Effector memory CD8-positive, alpha-beta T cell (primary cell): ENCODE measurements at regions not wholly inside any gene's neighbourhood (a gene's known extent, or its start where the extent isn't known, plus 50 kb on each side); places are given as distances from the start of the nearest gene placed in this dataset.

Experiments used
- ATAC-seq: fragments of 150-1000 bp; cut with Tn5 transposase; replicated peaks from 2 replicates; pipeline ENCODE4 v1.10.0; 2021; ENCODE audit warnings: mild to moderate bottlenecking, moderate library complexity
- DNase-seq, 3 experiments: peaks; one replicate each; pipeline ENCODE4 v3.0.0; 2021
- H3K27ac Mint-ChIP-seq, 2 donors: one replicate each; pipeline ENCODE4 v1.8.0; 2022; ENCODE audit warnings: mild to moderate bottlenecking in 2 of 2, mixed read lengths in 2 of 2, moderate library complexity in 2 of 2
- H3K27me3 Mint-ChIP-seq, 2 donors: one replicate each; pipeline ENCODE4 v1.8.0; 2022; ENCODE audit warnings: mixed read lengths in 2 of 2
- H3K36me3 Mint-ChIP-seq: one replicate; pipeline ENCODE4 v1.8.0; 2022; ENCODE audit warnings: mild to moderate bottlenecking, moderate library complexity, mixed read lengths; ENCODE audit not compliant: insufficient read depth
- H3K4me1 Mint-ChIP-seq, 2 donors: one replicate each; pipeline ENCODE4 v1.8.0; 2022; ENCODE audit warnings: low read depth in 2 of 2, mixed read lengths in 2 of 2
- H3K4me3 Mint-ChIP-seq, 2 donors: one replicate each; pipeline ENCODE4 v1.8.0; 2022; ENCODE audit warnings: mild to moderate bottlenecking in 2 of 2, mixed read lengths in 2 of 2, moderate library complexity in 2 of 2
- H3K9me3 Mint-ChIP-seq, 2 donors: one replicate each; pipeline ENCODE4 v1.8.0; 2022; ENCODE audit warnings: mixed read lengths in 2 of 2

DNA sequence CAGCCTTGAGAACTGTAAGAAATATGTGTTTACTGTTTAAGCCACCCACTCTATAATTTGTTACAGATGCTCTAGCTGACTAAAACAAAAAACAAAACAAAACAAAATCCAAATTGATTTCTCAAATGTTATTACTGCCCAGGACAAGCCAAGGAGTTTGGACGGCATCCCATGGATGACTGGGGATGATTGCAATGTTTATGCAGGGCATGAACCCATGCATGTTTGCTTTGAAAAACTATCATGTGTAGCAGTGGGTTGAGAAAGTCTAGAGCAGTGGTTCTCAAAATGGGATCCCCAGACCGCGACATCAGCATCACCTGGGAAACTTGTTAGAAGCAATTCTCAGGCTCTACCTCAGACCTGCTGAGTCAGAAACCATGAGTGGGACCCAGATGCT, 223.2 kb upstream of the PSMD7 start:
- Mint-ChIP-seq H3K27ac (no peak overlapping the region), H3K4me1 (peaks cover 0 to 2% of the 10 kb centered on the region in 2 donors), H3K36me3 (no peaks in the 10 kb centered on the region), H3K27me3 (no peaks in the 10 kb centered on the region), H3K4me3 (no peak overlapping the region), H3K9me3 (peaks cover 6 to 15% of the 10 kb centered on the region in 2 donors)
- no peak for DNase-seq
- no peak for ATAC-seq

DNA sequence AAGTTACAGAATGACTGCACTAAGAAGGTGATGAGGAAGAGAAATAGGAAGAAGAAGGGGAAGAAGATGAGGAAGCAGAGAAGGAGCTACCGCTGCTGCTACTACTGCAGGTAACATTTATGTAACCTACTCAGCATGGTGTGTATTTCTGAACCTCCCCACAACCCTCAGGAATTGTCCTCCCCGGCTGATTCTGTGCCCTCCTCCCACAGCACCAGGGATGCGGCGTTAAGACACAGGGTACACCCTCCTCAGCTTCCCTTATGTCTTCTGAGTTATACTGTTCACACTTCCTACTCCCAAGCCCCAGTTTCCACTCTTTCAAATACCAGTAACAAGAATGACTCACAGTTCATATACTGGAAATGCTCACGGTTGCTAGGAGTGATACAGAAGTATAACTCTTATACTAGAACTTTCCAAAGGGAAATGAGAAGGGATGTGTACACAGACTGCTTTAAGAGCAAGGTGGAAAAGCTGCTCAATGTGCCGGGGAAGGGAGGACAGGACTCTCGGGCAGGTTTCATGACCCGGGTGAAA, 224.5 kb upstream of the PSMD7 start:
- Mint-ChIP-seq H3K4me1 (peaks cover 0 to 2% of the 10 kb centered on the region in 2 donors), H3K27me3 (no peaks in the 10 kb centered on the region), H3K27ac (no peak overlapping the region), H3K4me3 (no peak overlapping the region), H3K36me3 (no peaks in the 10 kb centered on the region), H3K9me3 (peaks cover 6 to 15% of the 10 kb centered on the region in 2 donors)
- DNase-seq, result no peak
- no peak for ATAC-seq

DNA sequence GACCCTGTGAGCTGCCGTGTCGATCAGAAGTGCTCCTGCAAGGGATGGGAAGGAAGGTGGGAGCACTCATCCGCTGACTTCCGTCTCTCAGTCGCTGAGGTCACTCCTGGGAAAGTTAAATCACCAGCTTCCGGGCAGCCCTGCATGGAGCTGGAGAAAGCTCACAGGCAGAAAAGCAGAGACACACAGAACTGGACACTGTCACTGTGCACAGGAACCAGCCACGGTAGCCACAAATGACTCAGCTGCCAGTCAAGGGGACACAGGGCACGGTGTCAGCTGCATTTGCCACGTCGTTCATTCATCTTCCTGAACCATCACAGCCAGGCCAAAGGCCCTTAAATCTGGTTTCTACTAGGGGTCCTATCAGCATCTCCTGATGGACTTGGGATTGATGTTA, 226.4 kb upstream of the PSMD7 start:
- Mint-ChIP-seq H3K9me3 (peaks cover 4 to 15% of the 10 kb centered on the region in 2 donors), H3K4me1 (peaks cover 0 to 2% of the 10 kb centered on the region in 2 donors), H3K27me3 (peaks cover 0 to 10% of the 10 kb centered on the region in 2 donors), H3K4me3 (no peak overlapping the region), H3K36me3 (no peaks in the 10 kb centered on the region), H3K27ac (no peak overlapping the region)
- no peak for ATAC-seq
- no peak for DNase-seq

DNA sequence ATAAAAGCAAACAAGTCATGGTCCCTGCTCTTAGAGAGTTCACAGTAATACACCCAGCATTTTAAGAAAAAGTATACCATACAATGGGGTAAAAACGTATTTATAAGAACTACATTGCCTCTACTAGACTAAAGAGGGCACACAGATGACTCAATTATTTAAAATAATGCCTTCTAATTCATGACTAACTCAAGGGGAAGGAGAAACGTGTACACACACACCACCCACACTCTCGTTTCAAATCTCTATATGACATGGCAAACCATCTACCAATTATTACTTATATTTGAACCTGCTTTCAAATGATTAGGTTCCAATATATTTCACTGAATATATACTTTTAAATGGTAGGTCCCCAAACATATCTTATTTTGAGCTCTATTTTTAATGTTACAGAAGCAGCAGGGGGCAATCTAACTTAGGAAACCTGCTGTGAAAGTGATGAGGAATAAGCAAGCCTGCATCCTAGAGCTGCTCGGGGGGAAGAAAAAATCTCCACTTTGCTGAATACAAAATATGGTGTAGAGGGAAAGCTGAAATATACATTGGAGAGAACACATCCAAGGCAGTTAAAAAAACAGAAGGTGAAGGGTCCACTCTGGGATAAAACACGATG, 232.4 kb upstream of the PSMD7 start:
- no peak for ATAC-seq
- no peak overlapping the region for H3K27ac Mint-ChIP-seq
- peaks cover 4 to 12% of the 10 kb centered on the region in 2 donors for H3K27me3 Mint-ChIP-seq
- no peaks in the 10 kb centered on the region for H3K4me1 Mint-ChIP-seq
- peaks cover 0 to 10% of the 10 kb centered on the region in 2 donors for H3K9me3 Mint-ChIP-seq
- no peak overlapping the region for H3K4me3 Mint-ChIP-seq
- no peaks in the 10 kb centered on the region for H3K36me3 Mint-ChIP-seq
- no peak for DNase-seq

DNA sequence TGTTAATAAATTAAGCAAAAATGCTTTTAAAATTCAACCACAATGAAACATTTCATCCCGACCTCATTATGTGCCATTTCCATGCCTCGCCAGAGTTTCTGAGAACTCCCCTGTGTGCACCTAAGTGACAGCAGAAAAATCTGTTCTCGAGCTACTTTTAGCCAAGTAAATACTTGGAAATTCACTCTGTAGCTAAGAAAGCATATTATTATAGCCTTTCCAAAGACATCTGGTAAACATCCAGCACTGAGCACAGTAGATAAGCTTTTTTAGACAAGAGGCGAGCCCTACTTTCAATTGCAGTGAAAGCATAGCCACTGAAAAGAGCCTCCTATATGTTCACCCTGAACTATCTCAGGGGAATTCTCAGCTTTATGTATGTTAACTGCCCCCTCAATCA, 242.8 kb upstream of the PSMD7 start:
- no peaks in the 10 kb centered on the region for H3K4me1 Mint-ChIP-seq
- no peak for DNase-seq
- ATAC-seq, result no peak
- no peak overlapping the region for H3K27ac Mint-ChIP-seq
- peaks cover 0 to 7% of the 10 kb centered on the region in 2 donors for H3K27me3 Mint-ChIP-seq
- no peaks in the 10 kb centered on the region for H3K36me3 Mint-ChIP-seq
- peaks cover 5 to 21% of the 10 kb centered on the region in 2 donors for H3K9me3 Mint-ChIP-seq
- no peak overlapping the region for H3K4me3 Mint-ChIP-seq

- no peaks in the 10 kb centered on the region for H3K36me3 Mint-ChIP-seq
- no peak for DNase-seq
- peaks cover 5 to 18% of the 10 kb centered on the region in 2 donors for H3K9me3 Mint-ChIP-seq
- H3K4me1 Mint-ChIP-seq, result no peaks in the 10 kb centered on the region
- peaks cover 0 to 7% of the 10 kb centered on the region in 2 donors for H3K27me3 Mint-ChIP-seq
- ATAC-seq, result no peak
- no peak overlapping the region for H3K4me3 Mint-ChIP-seq
- no peak overlapping the region for H3K27ac Mint-ChIP-seq
Measured at GRCh38 chr16:74053312-74053711, 243.3 kb upstream of the PSMD7 start.

DNA sequence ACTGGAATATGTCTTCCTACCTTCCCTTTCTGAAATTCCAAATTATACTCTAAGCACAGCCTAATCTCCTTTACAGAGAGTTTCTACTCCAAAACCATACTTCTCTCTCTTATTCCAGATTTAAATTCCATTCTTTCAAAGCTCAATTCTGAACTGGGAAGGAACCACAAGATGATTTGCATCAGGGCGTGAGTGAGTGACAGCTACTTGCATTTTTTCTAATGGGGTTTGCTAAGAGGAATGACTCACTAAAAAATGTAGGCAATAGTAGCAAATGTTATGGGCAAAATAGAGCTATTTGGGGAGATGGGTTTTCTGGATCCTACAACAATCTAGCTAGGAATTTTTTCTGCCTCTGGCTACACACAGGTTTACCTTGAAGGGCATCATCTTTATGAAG, 244.6 kb upstream of the PSMD7 start:
- DNase-seq (no peak), ATAC-seq (no peak)
- Mint-ChIP-seq H3K36me3 (no peaks in the 10 kb centered on the region), H3K27me3 (peaks cover 0 to 7% of the 10 kb centered on the region in 2 donors), H3K4me3 (no peak overlapping the region), H3K4me1 (no peaks in the 10 kb centered on the region), H3K27ac (no peak overlapping the region), H3K9me3 (peaks cover 5 to 18% of the 10 kb centered on the region in 2 donors)

DNA sequence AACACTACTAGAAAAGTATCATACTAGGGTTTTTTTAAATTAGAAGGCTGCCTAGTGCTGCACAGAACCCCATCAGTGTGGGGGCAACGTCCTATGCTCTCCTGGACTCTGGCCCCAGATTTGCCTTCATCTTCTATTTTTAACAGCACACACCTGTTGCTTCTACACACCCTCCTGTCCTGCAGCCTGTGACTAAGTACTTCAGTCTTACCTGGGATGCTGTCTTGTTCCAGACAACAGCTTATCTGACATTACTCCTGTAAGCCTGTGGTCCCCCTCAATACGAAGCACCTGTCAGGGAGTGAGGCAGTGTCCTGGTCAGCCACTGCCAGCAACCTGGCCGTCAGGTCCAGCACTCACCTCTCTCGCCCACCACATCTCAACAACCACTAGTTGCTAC, 247.6 kb upstream of the PSMD7 start:
- Mint-ChIP-seq H3K9me3 (peaks cover under 1% of the 10 kb centered on the region in 2 donors), H3K27me3 (peaks cover 0 to 7% of the 10 kb centered on the region in 2 donors), H3K36me3 (no peaks in the 10 kb centered on the region), H3K27ac (no peak overlapping the region), H3K4me3 (no peak overlapping the region), H3K4me1 (no peaks in the 10 kb centered on the region)
- ATAC-seq (no peak), DNase-seq (no peak)

DNA sequence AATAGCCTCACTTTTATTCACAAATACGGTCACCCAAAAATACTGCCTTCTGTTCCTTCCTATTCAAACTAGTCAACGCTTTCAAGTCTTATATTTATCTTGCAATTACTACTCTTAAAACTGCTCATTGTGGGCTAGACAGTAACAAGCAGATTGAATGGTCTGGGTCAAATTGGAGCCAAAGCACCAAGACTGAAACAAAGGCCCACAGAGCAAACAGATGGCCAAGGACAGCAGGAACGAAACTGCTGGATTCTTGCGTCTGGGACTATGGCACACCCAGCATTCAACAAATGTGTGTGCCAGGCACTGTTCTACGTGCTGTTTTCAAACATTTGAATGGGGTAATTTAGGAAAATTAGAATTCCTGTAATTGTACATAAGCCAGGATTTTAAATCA, 250.1 kb upstream of the PSMD7 start:
- Mint-ChIP-seq H3K36me3 (no peaks in the 10 kb centered on the region), H3K27me3 (peaks cover 0 to 7% of the 10 kb centered on the region in 2 donors), H3K4me3 (no peak overlapping the region), H3K9me3 (no peaks in the 10 kb centered on the region), H3K4me1 (no peaks in the 10 kb centered on the region), H3K27ac (no peak overlapping the region)
- ATAC-seq (no peak), DNase-seq (no peak)

DNA sequence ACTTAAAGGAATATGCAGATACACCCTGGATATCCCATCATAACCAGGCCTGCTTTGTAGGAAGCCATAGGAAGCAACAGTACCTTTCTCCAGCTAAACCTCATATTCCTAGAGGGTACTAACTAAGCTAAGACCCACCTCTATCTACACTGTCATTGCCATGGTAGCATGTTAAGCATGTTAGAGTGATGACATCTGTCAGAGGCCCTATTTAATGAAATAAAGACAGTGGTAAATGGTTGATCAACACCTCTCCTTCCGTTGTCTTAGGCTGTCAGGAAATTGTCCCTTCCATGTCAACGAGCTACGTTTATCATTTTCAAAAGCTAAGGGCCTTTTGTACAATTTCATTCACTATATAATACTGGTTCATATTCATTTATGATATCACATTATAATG, 251.1 kb upstream of the PSMD7 start:
- no peaks in the 10 kb centered on the region for H3K36me3 Mint-ChIP-seq
- no peaks in the 10 kb centered on the region for H3K9me3 Mint-ChIP-seq
- ATAC-seq, result no peak
- H3K27me3 Mint-ChIP-seq, result peaks cover 0 to 7% of the 10 kb centered on the region in 2 donors
- no peak for DNase-seq
- H3K4me1 Mint-ChIP-seq, result no peaks in the 10 kb centered on the region
- H3K27ac Mint-ChIP-seq, result no peak overlapping the region
- H3K4me3 Mint-ChIP-seq, result no peak overlapping the region

GRCh38 chr16:74035816-74036215, 260.8 kb upstream of the PSMD7 start:
- Mint-ChIP-seq H3K4me3 (no peak overlapping the region), H3K27ac (no peak overlapping the region), H3K9me3 (peaks cover 0 to 1% of the 10 kb centered on the region in 2 donors), H3K27me3 (no peaks in the 10 kb centered on the region), H3K4me1 (no peaks in the 10 kb centered on the region), H3K36me3 (no peaks in the 10 kb centered on the region)
- ATAC-seq (no peak), DNase-seq (no peak)

GRCh38 chr16:74034862-74035261, 261.8 kb upstream of the PSMD7 start:
- peaks cover 0 to 1% of the 10 kb centered on the region in 2 donors for H3K9me3 Mint-ChIP-seq
- no peak overlapping the region for H3K27ac Mint-ChIP-seq
- ATAC-seq, result no peak
- no peak overlapping the region for H3K4me3 Mint-ChIP-seq
- no peaks in the 10 kb centered on the region for H3K4me1 Mint-ChIP-seq
- H3K27me3 Mint-ChIP-seq, result no peaks in the 10 kb centered on the region
- H3K36me3 Mint-ChIP-seq, result no peaks in the 10 kb centered on the region
- DNase-seq, result no peak

DNA sequence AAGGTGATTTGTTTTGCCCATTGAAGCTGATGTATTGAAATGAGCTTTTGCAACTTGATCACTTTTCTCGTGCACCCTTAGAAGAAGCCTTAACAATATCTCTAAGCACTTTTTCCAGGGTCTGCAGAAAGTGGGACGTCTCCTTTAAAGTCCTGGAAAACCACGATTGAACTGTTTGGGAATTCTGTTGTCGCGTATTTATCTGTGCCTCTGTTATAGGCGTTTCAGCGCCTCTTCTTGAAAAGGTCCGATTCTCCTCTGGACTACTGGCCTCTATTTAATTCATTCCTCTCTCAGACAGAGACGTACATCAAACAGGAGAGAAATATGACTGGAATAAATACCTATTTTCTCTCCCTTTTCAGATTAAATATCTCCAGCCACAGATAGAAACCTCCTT, 262.4 kb upstream of the PSMD7 start:
- ATAC-seq (no peak), DNase-seq (no peak)
- H3K4me3 Mint-ChIP-seq, result no peak overlapping the region

GRCh38 chr16:74033441-74033995, 263.1 kb upstream of the PSMD7 start:
- no peak for DNase-seq
- no peak for ATAC-seq
- H3K36me3 Mint-ChIP-seq, result no peaks in the 10 kb centered on the region
- no peak overlapping the region for H3K27ac Mint-ChIP-seq
- H3K9me3 Mint-ChIP-seq, result peaks cover 0 to 1% of the 10 kb centered on the region in 2 donors
- no peak overlapping the region for H3K4me3 Mint-ChIP-seq
- no peaks in the 10 kb centered on the region for H3K4me1 Mint-ChIP-seq
- no peaks in the 10 kb centered on the region for H3K27me3 Mint-ChIP-seq

More for the DNA sequence above, 262.4 kb upstream of the PSMD7 start:
- Mint-ChIP-seq H3K4me1 (no peaks in the 10 kb centered on the region), H3K27me3 (no peaks in the 10 kb centered on the region), H3K36me3 (no peaks in the 10 kb centered on the region), H3K9me3 (peaks cover 0 to 1% of the 10 kb centered on the region in 2 donors), H3K27ac (no peak overlapping the region)
